Astrocyte (in vitro differentiated cells and primary cell): ENCODE measurements at regions not wholly inside any gene's neighbourhood (a gene's known extent, or its start where the extent isn't known, plus 50 kb on each side); places are given as distances from the start of the nearest gene placed in this dataset.

Source experiments
- DNase-seq: peaks from one replicate; pipeline ENCODE4 v3.0.0-alpha.2; 2010; ENCODE audit warnings: low read depth
- FAIRE-seq: peaks from 2 replicates; lab custom pipeline; 2011; peaks lifted over from hg19 to GRCh38; lab: Jason Lieb, UNC
- H2AFZ ChIP-seq: 2 replicates; pipeline ENCODE4 v1.6.0; 2012; ENCODE audit warnings: low read depth, low read length, inconsistent platforms
- H3K27ac ChIP-seq: 2 replicates; pipeline ENCODE4 v1.5.1; 2011; ENCODE audit warnings: low read depth, low read length, inconsistent platforms
- H3K27me3 ChIP-seq: 2 replicates; pipeline ENCODE4 v1.6.0; 2011; ENCODE audit warnings: low read length, inconsistent platforms; ENCODE audit not compliant: insufficient read depth
- H3K36me3 ChIP-seq: 2 replicates; pipeline ENCODE4 v1.5.1; 2011; ENCODE audit warnings: low read length, inconsistent platforms; ENCODE audit not compliant: insufficient read depth
- H3K4me1 ChIP-seq: 2 replicates; pipeline ENCODE4 v1.5.1; 2011; ENCODE audit warnings: low read length, inconsistent platforms; ENCODE audit not compliant: insufficient read depth
- H3K4me2 ChIP-seq: 2 replicates; pipeline ENCODE4 v1.6.0; 2012; ENCODE audit warnings: low read length, inconsistent platforms
- H3K4me3 ChIP-seq: 2 replicates; pipeline ENCODE4 v1.5.1; 2011; ENCODE audit warnings: low read depth, mild to moderate bottlenecking, low read length, inconsistent platforms; ENCODE audit not compliant: insufficient read depth
- H3K79me2 ChIP-seq: 2 replicates; pipeline ENCODE4 v1.6.0; 2012; ENCODE audit warnings: mild to moderate bottlenecking, low read length, inconsistent platforms; ENCODE audit not compliant: insufficient read depth
- H3K9ac ChIP-seq: 2 replicates; pipeline ENCODE4 v1.6.0; 2012; ENCODE audit warnings: mild to moderate bottlenecking, low read length, inconsistent platforms
- H3K9me3 ChIP-seq: 2 replicates; pipeline ENCODE4 v1.5.1; 2012; ENCODE audit warnings: low read depth, mild to moderate bottlenecking, low read length, inconsistent platforms; ENCODE audit not compliant: insufficient read depth
- H4K20me1 ChIP-seq: 2 replicates; pipeline ENCODE4 v1.6.0; 2012; ENCODE audit warnings: low read length, inconsistent platforms; ENCODE audit not compliant: insufficient read depth
- H3K27ac Mint-ChIP-seq: one replicate; pipeline ENCODE4 v1.8.0; 2021; ENCODE audit warnings: mild to moderate bottlenecking, mixed read lengths; ENCODE audit not compliant: unreplicated experiment
- H3K27me3 Mint-ChIP-seq: one replicate; pipeline ENCODE4 v1.8.0; 2021; ENCODE audit warnings: low read depth, mixed read lengths; ENCODE audit not compliant: unreplicated experiment
- H3K36me3 Mint-ChIP-seq: one replicate; pipeline ENCODE4 v1.8.0; 2021; ENCODE audit warnings: low read depth, mixed read lengths; ENCODE audit not compliant: unreplicated experiment
- H3K4me1 Mint-ChIP-seq: one replicate; pipeline ENCODE4 v1.8.0; 2021; ENCODE audit warnings: low read depth, mixed read lengths; ENCODE audit not compliant: unreplicated experiment
- H3K4me3 Mint-ChIP-seq: one replicate; pipeline ENCODE4 v1.8.0; 2021; ENCODE audit warnings: mild to moderate bottlenecking, moderate library complexity, mixed read lengths; ENCODE audit not compliant: unreplicated experiment
- H3K9me3 Mint-ChIP-seq: one replicate; pipeline ENCODE4 v1.8.0; 2021; ENCODE audit warnings: mild to moderate bottlenecking, mixed read lengths; ENCODE audit not compliant: unreplicated experiment
- EZH2 ChIP-seq: IDR thresholded peaks from 2 replicates; pipeline ENCODE4 v1.6.1; 2012; ENCODE audit warnings: mild to moderate bottlenecking, low read length, inconsistent platforms; ENCODE audit not compliant: insufficient read depth
- TF ChIP-seq, protein P1 (sequence below): IDR thresholded peaks from 2 replicates; pipeline ENCODE4 v1.5.1; 2011; ENCODE audit warnings: low read depth, mild to moderate bottlenecking, inconsistent platforms, low read length, moderate library complexity; ENCODE audit not compliant: insufficient read depth

DNA sequence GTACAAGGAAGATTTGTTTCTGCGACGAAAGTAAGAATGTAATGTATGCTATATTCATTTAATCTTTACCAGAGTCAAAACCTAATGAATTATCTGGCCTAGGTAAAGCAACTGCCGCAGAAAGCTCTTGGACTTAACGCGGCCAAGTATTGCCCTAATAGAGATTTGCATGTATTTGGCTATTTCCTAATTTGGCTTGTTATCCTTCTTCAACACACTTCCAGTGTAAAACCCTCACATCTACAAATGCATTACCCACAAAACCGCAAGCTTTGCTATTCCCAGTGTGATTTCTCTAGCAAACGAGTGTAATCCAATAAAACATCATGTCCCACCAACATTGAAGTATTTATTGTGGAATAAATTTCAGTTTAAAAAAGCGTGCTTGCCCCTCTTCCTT lies 123.8 kb upstream of the LMO4 start:
- Mint-ChIP-seq H3K4me3 (no peak overlapping the region), H3K36me3 (no peaks in the 10 kb centered on the region), H3K27ac (no peak overlapping the region), H3K27me3 (peaks cover 7% of the 10 kb centered on the region), H3K9me3 (peaks cover 4% of the 10 kb centered on the region), H3K4me1 (peaks cover 12% of the 10 kb centered on the region)
- H3K27ac ChIP-seq, result no peak overlapping the region
- H3K9me3 ChIP-seq, result no peaks in the 10 kb centered on the region
- no peaks in the 10 kb centered on the region for H3K4me1 ChIP-seq
- FAIRE-seq (no peak), DNase-seq (no peak)
- H3K4me3 ChIP-seq, result no peak overlapping the region
- TF ChIP-seq, protein P1, sequence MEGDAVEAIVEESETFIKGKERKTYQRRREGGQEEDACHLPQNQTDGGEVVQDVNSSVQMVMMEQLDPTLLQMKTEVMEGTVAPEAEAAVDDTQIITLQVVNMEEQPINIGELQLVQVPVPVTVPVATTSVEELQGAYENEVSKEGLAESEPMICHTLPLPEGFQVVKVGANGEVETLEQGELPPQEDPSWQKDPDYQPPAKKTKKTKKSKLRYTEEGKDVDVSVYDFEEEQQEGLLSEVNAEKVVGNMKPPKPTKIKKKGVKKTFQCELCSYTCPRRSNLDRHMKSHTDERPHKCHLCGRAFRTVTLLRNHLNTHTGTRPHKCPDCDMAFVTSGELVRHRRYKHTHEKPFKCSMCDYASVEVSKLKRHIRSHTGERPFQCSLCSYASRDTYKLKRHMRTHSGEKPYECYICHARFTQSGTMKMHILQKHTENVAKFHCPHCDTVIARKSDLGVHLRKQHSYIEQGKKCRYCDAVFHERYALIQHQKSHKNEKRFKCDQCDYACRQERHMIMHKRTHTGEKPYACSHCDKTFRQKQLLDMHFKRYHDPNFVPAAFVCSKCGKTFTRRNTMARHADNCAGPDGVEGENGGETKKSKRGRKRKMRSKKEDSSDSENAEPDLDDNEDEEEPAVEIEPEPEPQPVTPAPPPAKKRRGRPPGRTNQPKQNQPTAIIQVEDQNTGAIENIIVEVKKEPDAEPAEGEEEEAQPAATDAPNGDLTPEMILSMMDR, result no peak
- no peak for TF ChIP-seq EZH2
- H4K20me1 ChIP-seq, result no peaks in the 10 kb centered on the region
- H3K36me3 ChIP-seq, result no peaks in the 10 kb centered on the region
- H3K27me3 ChIP-seq, result no peaks in the 10 kb centered on the region
- H3K4me2 ChIP-seq, result no peak overlapping the region
- H2AFZ ChIP-seq, result no peak overlapping the region
- H3K9ac ChIP-seq, result no peak overlapping the region
- no peaks in the 10 kb centered on the region for H3K79me2 ChIP-seq

DNA sequence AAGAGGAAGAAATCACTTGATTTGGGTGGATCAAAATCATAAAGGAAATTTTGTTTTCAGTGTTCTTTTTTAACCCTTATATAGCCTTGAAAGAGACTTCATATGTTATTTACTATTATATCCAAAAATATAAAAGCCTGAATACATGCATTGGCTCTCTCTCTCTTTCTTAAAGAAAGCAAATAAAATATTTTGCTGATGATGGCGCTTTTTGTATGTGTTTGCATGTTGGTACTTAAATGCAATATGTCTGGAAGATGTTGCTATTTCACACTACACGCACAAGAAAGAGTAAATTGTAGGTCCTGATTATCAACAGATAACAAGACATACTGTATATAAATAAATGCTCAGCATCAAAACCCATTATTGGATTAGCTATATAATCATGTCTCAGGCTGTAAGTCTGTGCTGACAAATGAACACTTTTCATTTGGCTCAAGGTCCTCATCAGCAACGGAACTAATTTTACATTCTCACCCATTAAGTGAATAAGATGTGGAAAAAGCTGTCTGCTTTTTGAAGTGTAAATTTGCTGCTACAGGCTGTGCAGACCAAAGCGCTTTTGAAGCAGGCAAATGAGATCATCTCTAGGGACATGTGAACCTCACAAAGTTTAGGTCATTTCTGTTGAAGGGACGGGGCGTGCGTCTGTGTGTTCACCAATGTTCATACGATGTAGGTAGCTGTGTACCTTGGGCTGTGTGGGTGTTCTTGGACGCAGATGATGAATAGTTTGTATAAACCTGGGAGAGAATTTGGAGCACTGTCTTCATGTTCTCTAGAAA lies 122.4 kb upstream of the LMO4 start:
- Mint-ChIP-seq H3K4me1 (peaks cover 12% of the 10 kb centered on the region), H3K27me3 (no peaks in the 10 kb centered on the region), H3K36me3 (no peaks in the 10 kb centered on the region), H3K27ac (no peak overlapping the region), H3K9me3 (peaks cover 4% of the 10 kb centered on the region), H3K4me3 (no peak overlapping the region)
- FAIRE-seq (peak; percentile 52), DNase-seq (no peak)
- TF ChIP-seq, protein P1, result no peak
- no peak for TF ChIP-seq EZH2
- Histone ChIP-seq H3K79me2 (no peaks in the 10 kb centered on the region), H3K36me3 (no peaks in the 10 kb centered on the region), H3K4me1 (no peaks in the 10 kb centered on the region), H3K9ac (no peak overlapping the region), H3K4me3 (no peak overlapping the region), H2AFZ (no peak overlapping the region), H3K4me2 (no peak overlapping the region), H4K20me1 (no peaks in the 10 kb centered on the region), H3K27ac (no peak overlapping the region), H3K27me3 (no peaks in the 10 kb centered on the region), H3K9me3 (no peaks in the 10 kb centered on the region)

DNA sequence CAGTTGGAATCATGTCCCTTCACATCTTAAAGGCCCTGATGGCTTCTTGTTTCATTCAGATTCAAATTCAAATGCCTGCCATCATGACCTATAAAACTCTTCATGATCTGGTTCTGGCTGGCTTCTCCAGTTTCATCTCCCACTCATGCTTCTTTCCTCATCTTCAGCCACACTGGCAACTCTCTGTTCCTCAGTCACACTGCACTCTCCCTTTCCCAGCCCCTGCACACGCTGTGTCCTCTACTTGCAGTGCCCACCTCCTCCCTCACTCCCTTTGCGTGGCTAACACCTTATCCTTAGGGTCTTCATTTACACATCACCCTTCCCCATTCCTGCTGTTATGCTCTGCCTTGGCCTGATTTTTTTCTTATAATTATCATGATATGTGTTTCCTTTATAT lies 120.6 kb upstream of the LMO4 start:
- TF ChIP-seq, protein P1, result no peak
- no peak for TF ChIP-seq EZH2
- H3K9me3 Mint-ChIP-seq, result peaks cover 4% of the 10 kb centered on the region
- DNase-seq, result no peak
- H3K36me3 ChIP-seq, result no peaks in the 10 kb centered on the region
- peaks cover 14% of the 10 kb centered on the region for H3K4me1 Mint-ChIP-seq
- H3K36me3 Mint-ChIP-seq, result no peaks in the 10 kb centered on the region
- H3K27ac Mint-ChIP-seq, result no peak overlapping the region
- no peak overlapping the region for H3K4me3 ChIP-seq
- H3K9ac ChIP-seq, result no peak overlapping the region
- H3K79me2 ChIP-seq, result no peaks in the 10 kb centered on the region
- no peak overlapping the region for H3K27ac ChIP-seq
- peaks cover under 1% of the 10 kb centered on the region for H3K27me3 Mint-ChIP-seq
- no peaks in the 10 kb centered on the region for H3K27me3 ChIP-seq
- no peaks in the 10 kb centered on the region for H3K9me3 ChIP-seq
- no peak overlapping the region for H3K4me2 ChIP-seq
- H4K20me1 ChIP-seq, result no peaks in the 10 kb centered on the region
- no peak overlapping the region for H3K4me3 Mint-ChIP-seq
- H3K4me1 ChIP-seq, result no peaks in the 10 kb centered on the region
- no peak for FAIRE-seq
- H2AFZ ChIP-seq, result no peak overlapping the region
